ENCODE measurements at regions not wholly inside any gene's neighbourhood (a gene's known extent, or its start where the extent isn't known, plus 50 kb on each side); places are given as distances from the start of the nearest gene placed in this dataset.

- TF ChIP-seq CTCF (IDR thresholded peaks at IDR 0.05; ENCODE audit: insufficient read depth, low read depth, low read length, missing control alignments) = peak; percentile 1
- H3K4me3 ChIP-seq (ENCODE audit: low read depth, low read length) = no peak overlapping the region
- no peak for DNase-seq (ENCODE audit: low read depth)
Observed at GRCh38 chr3:11944052-11944673, 60.0 kb upstream of the SYN2 start.

GRCh38 chr3:11948331-11948730 lies 55.9 kb upstream of the SYN2 start:
- no peak for TF ChIP-seq CTCF (IDR thresholded peaks at IDR 0.05; ENCODE audit: insufficient read depth, low read depth, low read length, missing control alignments)
- DNase-seq (ENCODE audit: low read depth) = no peak
- H3K4me3 ChIP-seq (ENCODE audit: low read depth, low read length) = no peak overlapping the region

- TF ChIP-seq CTCF (IDR thresholded peaks at IDR 0.05; ENCODE audit: insufficient read depth, low read depth, low read length, missing control alignments) = no peak
- no peak overlapping the region for H3K4me3 ChIP-seq (ENCODE audit: low read depth, low read length)
- DNase-seq (ENCODE audit: low read depth) = no peak
Observed at GRCh38 chr3:11948866-11949265, 55.3 kb upstream of the SYN2 start.

- no peak for DNase-seq (ENCODE audit: low read depth)
- no peak overlapping the region for H3K4me3 ChIP-seq (ENCODE audit: low read depth, low read length)
- TF ChIP-seq CTCF (IDR thresholded peaks at IDR 0.05; ENCODE audit: insufficient read depth, low read depth, low read length, missing control alignments) = no peak
Observed at GRCh38 chr3:11949351-11949750, 54.8 kb upstream of the SYN2 start.

GRCh38 chr3:11950576-11950975 lies 53.6 kb upstream of the SYN2 start:
- no peak for TF ChIP-seq CTCF (IDR thresholded peaks at IDR 0.05; ENCODE audit: insufficient read depth, low read depth, low read length, missing control alignments)
- DNase-seq (ENCODE audit: low read depth) = no peak
- no peak overlapping the region for H3K4me3 ChIP-seq (ENCODE audit: low read depth, low read length)

- H3K4me3 ChIP-seq (ENCODE audit: low read depth, low read length) = no peak overlapping the region
- no peak for TF ChIP-seq CTCF (IDR thresholded peaks at IDR 0.05; ENCODE audit: insufficient read depth, low read depth, low read length, missing control alignments)
- no peak for DNase-seq (ENCODE audit: low read depth)
Observed at GRCh38 chr3:11953350-11953749, 50.8 kb upstream of the SYN2 start.

- TF ChIP-seq CTCF (IDR thresholded peaks at IDR 0.05; ENCODE audit: insufficient read depth, low read depth, low read length, missing control alignments) = no peak
- H3K4me3 ChIP-seq (ENCODE audit: low read depth, low read length) = no peak overlapping the region
- no peak for DNase-seq (ENCODE audit: low read depth)
Observed at GRCh38 chr3:11953778-11954177, 50.4 kb upstream of the SYN2 start.
